GM12878 (cell line): ENCODE measurements at regions not wholly inside any gene's neighbourhood (a gene's known extent, or its start where the extent isn't known, plus 50 kb on each side); places are given as distances from the start of the nearest gene placed in this dataset.

ENCODE experiments used
- BRCA1 ChIP-seq: IDR thresholded peaks from 2 replicates; pipeline ENCODE4 v1.6.1; 2011; ENCODE audit warnings: low read depth, low read length, improper control_type of control experiment
- EZH2 ChIP-seq: IDR thresholded peaks from 2 replicates; pipeline ENCODE4 v1.6.1; 2012; ENCODE audit warnings: low read depth, mild to moderate bottlenecking, control low read depth, inconsistent platforms, low read length, borderline replicate concordance; ENCODE audit not compliant: control insufficient read depth
- GATAD2B ChIP-seq: fragments of 450-650 bp; conservative IDR thresholded peaks from 2 replicates; pipeline ENCODE4 v1.6.1; 2017; ENCODE audit warnings: low read depth, mild to moderate bottlenecking, moderate library complexity
- HDGF ChIP-seq: fragments of 450-650 bp; IDR thresholded peaks from 2 replicates; pipeline ENCODE4 v1.6.1; 2016; ENCODE audit warnings: antibody characterized with exemption
- MYC ChIP-seq: IDR thresholded peaks from 2 replicates; pipeline ENCODE4 v1.6.1; 2011; ENCODE audit warnings: mild to moderate bottlenecking, low read length, moderate library complexity, inconsistent platforms; ENCODE audit not compliant: insufficient read depth, insufficient replicate concordance, insufficient read length, severe bottlenecking
- NFIC ChIP-seq: IDR thresholded peaks from 2 replicates; pipeline ENCODE4 v1.6.1; 2012; ENCODE audit warnings: low read depth, mild to moderate bottlenecking, inconsistent platforms, low read length, moderate library complexity
- RELA ChIP-seq: fragments of 450-650 bp; IDR thresholded peaks from 2 replicates; pipeline ENCODE4 v1.8.0; 2014; ENCODE audit warnings: borderline replicate concordance; ENCODE audit not compliant: partially characterized antibody
- SPI1 ChIP-seq: IDR thresholded peaks from 2 replicates; pipeline ENCODE4 v1.6.1; 2011; ENCODE audit warnings: low read depth, mild to moderate bottlenecking, low read length, moderate library complexity, borderline replicate concordance; ENCODE audit not compliant: insufficient read depth
- ZZZ3 ChIP-seq: IDR thresholded peaks from 2 replicates; pipeline ENCODE4 v1.6.1; 2011; ENCODE audit warnings: low read depth; ENCODE audit not compliant: control insufficient read depth, insufficient read length

- TF ChIP-seq ZZZ3 (no peak), GATAD2B (no peak), HDGF (no peak), NFIC (no peak), EZH2 (no peak), SPI1 (no peak), MYC (no peak), RELA (no peak), BRCA1 (no peak)
Measured at GRCh38 chr7:153529651-153530165, 522.5 kb upstream of the DPP6 start.
